ENCODE measurements at regions not wholly inside any gene's neighbourhood (a gene's known extent, or its start where the extent isn't known, plus 50 kb on each side); places are given as distances from the start of the nearest gene placed in this dataset.

- TF ChIP-seq CTCF (IDR thresholded peaks at IDR 0.05) (no peak), EP300 (IDR thresholded peaks at IDR 0.05) (no peak), POLR2AphosphoS5 (IDR thresholded peaks at IDR 0.05) (no peak), POLR2A (IDR thresholded peaks at IDR 0.05; ENCODE audit: low read depth) (no peak)
Measured at GRCh38 chr13:64633948-64634347, 2596.2 kb downstream of the PCDH9 start.

Data from esophagus muscularis mucosa (tissue), 4 donors.